Inferior parietal cortex (tissue), 1 donor: ENCODE measurements at regions not wholly inside any gene's neighbourhood (a gene's known extent, or its start where the extent isn't known, plus 50 kb on each side); places are given as distances from the start of the nearest gene placed in this dataset.

Experiments
- DNase-seq: peaks from one replicate; pipeline ENCODE4 v3.0.0-alpha.2; 2016; ENCODE audit errors: extremely low spot score

DNA sequence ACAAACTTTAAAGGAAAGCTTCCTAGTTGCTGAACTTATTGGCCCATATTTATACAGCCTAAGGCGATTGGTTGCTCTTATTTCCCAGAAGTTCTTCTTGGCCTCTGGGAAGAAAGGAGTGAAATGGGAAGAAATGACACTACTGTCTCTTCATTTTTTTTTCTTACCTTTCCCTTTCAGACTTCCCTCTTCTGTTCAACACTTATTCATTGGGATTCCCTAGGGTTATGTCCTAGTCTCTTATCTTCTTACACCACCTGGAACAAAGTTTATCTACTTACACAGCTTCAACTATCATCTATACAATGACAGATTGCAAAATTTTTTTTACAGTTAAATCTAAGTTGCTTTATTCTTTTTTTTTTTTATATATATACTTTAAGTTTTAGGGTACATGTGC lies 68.0 kb downstream of the SNX12 start:
- no peak for DNase-seq

- peak; percentile 25 for DNase-seq
Measured at GRCh38 chrX:70998411-70999027, 67.6 kb upstream of the SLC7A3 start.

DNA sequence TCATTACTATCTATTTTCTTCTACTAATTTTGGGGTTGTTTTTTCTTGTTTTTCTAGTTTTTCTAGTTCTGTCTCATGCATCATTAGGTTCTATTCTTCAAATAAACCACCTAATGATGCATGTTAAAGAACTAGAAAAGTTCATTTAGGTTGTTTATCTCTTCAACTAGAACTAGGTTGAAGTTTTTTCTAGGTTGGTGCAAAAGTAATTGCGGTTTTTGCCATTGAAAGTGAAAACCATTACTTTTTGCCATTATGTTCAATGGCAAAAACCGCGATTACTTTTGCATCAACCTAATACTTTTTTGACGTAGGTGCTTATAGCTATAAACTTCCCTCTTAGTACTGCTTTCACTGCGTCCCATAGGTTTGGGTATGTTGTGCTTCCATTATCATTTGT lies 64.4 kb upstream of the SLC7A3 start:
- no peak for DNase-seq

DNA sequence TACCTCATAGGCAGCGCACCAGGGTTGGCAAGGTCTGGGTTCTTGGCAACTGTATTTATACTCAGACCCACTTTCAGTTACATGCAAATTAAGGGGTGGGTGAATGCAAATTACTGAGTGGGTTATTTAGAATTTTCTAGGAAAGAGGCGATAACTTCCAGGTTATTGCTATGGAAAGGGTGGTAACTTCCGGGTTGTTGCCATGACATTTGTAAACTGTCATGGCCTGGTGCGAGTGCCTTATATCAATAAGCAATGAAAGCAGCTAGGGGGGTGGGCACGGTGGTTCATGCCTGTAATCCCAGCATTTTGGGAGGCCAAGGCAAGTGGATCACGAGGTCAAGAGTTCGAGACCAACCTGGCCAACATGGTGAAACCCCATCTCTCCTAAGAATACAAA lies 57.5 kb upstream of the SLC7A3 start:
- no peak for DNase-seq
